ENCODE measurements at regions not wholly inside any gene's neighbourhood (a gene's known extent, or its start where the extent isn't known, plus 50 kb on each side); places are given as distances from the start of the nearest gene placed in this dataset.

GRCh38 chr20:40262219-40262618 lies 426.8 kb downstream of the MAFB start:
- Histone ChIP-seq H3K79me2 (ENCODE audit: control insufficient read depth, low read length) (no peaks in the 10 kb centered on the region), H3K4me3 (ENCODE audit: low read length) (no peak overlapping the region), H3K4me2 (ENCODE audit: low read length) (no peak overlapping the region), H3K4me1 (ENCODE audit: control insufficient read depth, low read length) (no peaks in the 10 kb centered on the region), H3K9me3 (ENCODE audit: control insufficient read depth, insufficient read depth, low read length) (no peaks in the 10 kb centered on the region), H3K27me3 (ENCODE audit: control insufficient read depth, low read length) (0 out of 2 replicates have a peak, but pooled peaks cover 3% of the 10 kb centered on the region), H3K36me3 (ENCODE audit: control insufficient read depth, low read length) (no peaks in the 10 kb centered on the region), H3K27ac (ENCODE audit: low read depth, low read length) (no peak overlapping the region), H3K9me2 (replicated peaks; ENCODE audit: control insufficient read depth, low read length) (no peaks in the 10 kb centered on the region), H3F3A (ENCODE audit: control insufficient read depth, insufficient read depth) (no peaks in the 10 kb centered on the region), H4K20me1 (ENCODE audit: control insufficient read depth, insufficient read depth, low read depth, low read length) (no peaks in the 10 kb centered on the region)
- no peak for TF ChIP-seq EZH2phosphoT487 (IDR thresholded peaks at IDR 0.05; ENCODE audit: borderline replicate concordance, low read length)
- no peak for TF ChIP-seq CTCF (IDR thresholded peaks at IDR 0.05; ENCODE audit: low read depth, low read length, poor library complexity, severe bottlenecking)

GRCh38 chr20:40258931-40259330 lies 430.1 kb downstream of the MAFB start:
- H3K9me3 ChIP-seq (ENCODE audit: control insufficient read depth, insufficient read depth, low read length) = no peaks in the 10 kb centered on the region
- TF ChIP-seq CTCF (IDR thresholded peaks at IDR 0.05; ENCODE audit: low read depth, low read length, poor library complexity, severe bottlenecking) (no peak), EZH2phosphoT487 (IDR thresholded peaks at IDR 0.05; ENCODE audit: borderline replicate concordance, low read length) (no peak)
- H3K4me1 ChIP-seq (ENCODE audit: control insufficient read depth, low read length) = no peaks in the 10 kb centered on the region
- H3K79me2 ChIP-seq (ENCODE audit: control insufficient read depth, low read length) = no peaks in the 10 kb centered on the region
- no peak overlapping the region for H3K4me2 ChIP-seq (ENCODE audit: low read length)
- 0 out of 2 replicates have a peak, but pooled peaks cover 3% of the 10 kb centered on the region for H3K27me3 ChIP-seq (ENCODE audit: control insufficient read depth, low read length)
- no peaks in the 10 kb centered on the region for H3K36me3 ChIP-seq (ENCODE audit: control insufficient read depth, low read length)
- H3F3A ChIP-seq (ENCODE audit: control insufficient read depth, insufficient read depth) = no peaks in the 10 kb centered on the region
- no peak overlapping the region for H3K27ac ChIP-seq (ENCODE audit: low read depth, low read length)
- H3K9me2 ChIP-seq (replicated peaks; ENCODE audit: control insufficient read depth, low read length) = no peaks in the 10 kb centered on the region
- no peaks in the 10 kb centered on the region for H4K20me1 ChIP-seq (ENCODE audit: control insufficient read depth, insufficient read depth, low read depth, low read length)
- no peak overlapping the region for H3K4me3 ChIP-seq (ENCODE audit: low read length)

- Histone ChIP-seq H3K36me3 (ENCODE audit: control insufficient read depth, low read length) (no peaks in the 10 kb centered on the region), H3K4me3 (ENCODE audit: low read length) (no peak overlapping the region), H3K9me3 (ENCODE audit: control insufficient read depth, insufficient read depth, low read length) (no peaks in the 10 kb centered on the region), H3F3A (ENCODE audit: control insufficient read depth, insufficient read depth) (no peaks in the 10 kb centered on the region), H3K79me2 (ENCODE audit: control insufficient read depth, low read length) (no peaks in the 10 kb centered on the region), H3K27me3 (ENCODE audit: control insufficient read depth, low read length) (0 out of 2 replicates have a peak, but pooled peaks cover 3% of the 10 kb centered on the region), H3K9me2 (replicated peaks; ENCODE audit: control insufficient read depth, low read length) (no peaks in the 10 kb centered on the region), H3K4me1 (ENCODE audit: control insufficient read depth, low read length) (no peaks in the 10 kb centered on the region), H4K20me1 (ENCODE audit: control insufficient read depth, insufficient read depth, low read depth, low read length) (no peaks in the 10 kb centered on the region), H3K4me2 (ENCODE audit: low read length) (no peak overlapping the region), H3K27ac (ENCODE audit: low read depth, low read length) (no peak overlapping the region)
- TF ChIP-seq EZH2phosphoT487 (IDR thresholded peaks at IDR 0.05; ENCODE audit: borderline replicate concordance, low read length) (no peak), CTCF (IDR thresholded peaks at IDR 0.05; ENCODE audit: low read depth, low read length, poor library complexity, severe bottlenecking) (no peak)
Observed at GRCh38 chr20:40257763-40258162, 431.3 kb downstream of the MAFB start.

All from DOHH2 (cell line).